ENCODE measurements at regions not wholly inside any gene's neighbourhood (a gene's known extent, or its start where the extent isn't known, plus 50 kb on each side); places are given as distances from the start of the nearest gene placed in this dataset.

DNA sequence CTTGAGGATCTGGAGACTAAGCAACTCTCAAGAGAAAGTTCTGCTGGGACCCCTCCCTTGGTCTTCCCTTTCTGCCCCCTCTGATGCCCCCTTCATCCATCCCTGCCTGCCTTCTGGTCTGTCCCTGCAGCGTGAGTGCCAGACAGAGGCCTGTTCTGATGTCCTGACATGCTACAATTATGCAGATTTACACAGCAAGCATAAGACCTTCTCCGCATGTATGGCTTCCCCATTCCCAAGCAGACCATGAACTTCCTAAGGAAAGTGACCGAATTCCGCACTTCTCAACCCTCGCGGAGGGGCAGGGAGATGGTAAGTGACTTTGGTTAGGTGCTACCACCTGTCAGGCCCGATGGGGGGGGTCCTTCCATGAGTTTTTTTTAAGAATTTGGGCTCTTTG, 150.1 kb upstream of the SDK2 start:
- Mint-ChIP-seq H3K4me1 (peaks cover 5% of the 10 kb centered on the region), H3K4me3 (no peak overlapping the region), H3K36me3 (peaks cover 4% of the 10 kb centered on the region), H3K27me3 (ENCODE audit: insufficient read depth, low read depth) (peaks cover 8% of the 10 kb centered on the region), H3K9me3 (peaks cover 5% of the 10 kb centered on the region), H3K27ac (no peak overlapping the region)
- Histone ChIP-seq H3K4me3 (no peak overlapping the region), H4K20me1 (ENCODE audit: low read depth) (no peaks in the 10 kb centered on the region), H3K27ac (no peak overlapping the region), H3F3A (ENCODE audit: low read depth) (no peaks in the 10 kb centered on the region), H3K4me1 (peaks cover 13% of the 10 kb centered on the region), H3K79me2 (ENCODE audit: low read depth) (no peaks in the 10 kb centered on the region), H3K9ac (no peak overlapping the region), H3K36me3 (no peaks in the 10 kb centered on the region), H2AFZ (replicated peaks) (no peak overlapping the region), H3K4me2 (no peak overlapping the region), H3K27me3 (no peaks in the 10 kb centered on the region), H3K9me3 (ENCODE audit: low read depth) (no peaks in the 10 kb centered on the region)
- DNase-seq (ENCODE audit: low spot score), result no peak
- TF ChIP-seq, protein P1, sequence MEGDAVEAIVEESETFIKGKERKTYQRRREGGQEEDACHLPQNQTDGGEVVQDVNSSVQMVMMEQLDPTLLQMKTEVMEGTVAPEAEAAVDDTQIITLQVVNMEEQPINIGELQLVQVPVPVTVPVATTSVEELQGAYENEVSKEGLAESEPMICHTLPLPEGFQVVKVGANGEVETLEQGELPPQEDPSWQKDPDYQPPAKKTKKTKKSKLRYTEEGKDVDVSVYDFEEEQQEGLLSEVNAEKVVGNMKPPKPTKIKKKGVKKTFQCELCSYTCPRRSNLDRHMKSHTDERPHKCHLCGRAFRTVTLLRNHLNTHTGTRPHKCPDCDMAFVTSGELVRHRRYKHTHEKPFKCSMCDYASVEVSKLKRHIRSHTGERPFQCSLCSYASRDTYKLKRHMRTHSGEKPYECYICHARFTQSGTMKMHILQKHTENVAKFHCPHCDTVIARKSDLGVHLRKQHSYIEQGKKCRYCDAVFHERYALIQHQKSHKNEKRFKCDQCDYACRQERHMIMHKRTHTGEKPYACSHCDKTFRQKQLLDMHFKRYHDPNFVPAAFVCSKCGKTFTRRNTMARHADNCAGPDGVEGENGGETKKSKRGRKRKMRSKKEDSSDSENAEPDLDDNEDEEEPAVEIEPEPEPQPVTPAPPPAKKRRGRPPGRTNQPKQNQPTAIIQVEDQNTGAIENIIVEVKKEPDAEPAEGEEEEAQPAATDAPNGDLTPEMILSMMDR (IDR thresholded peaks at IDR 0.05), result no peak
- TF ChIP-seq EZH2phosphoT487 (IDR thresholded peaks at IDR 0.05) (no peak), EZH2 (IDR thresholded peaks at IDR 0.05) (no peak)

DNA sequence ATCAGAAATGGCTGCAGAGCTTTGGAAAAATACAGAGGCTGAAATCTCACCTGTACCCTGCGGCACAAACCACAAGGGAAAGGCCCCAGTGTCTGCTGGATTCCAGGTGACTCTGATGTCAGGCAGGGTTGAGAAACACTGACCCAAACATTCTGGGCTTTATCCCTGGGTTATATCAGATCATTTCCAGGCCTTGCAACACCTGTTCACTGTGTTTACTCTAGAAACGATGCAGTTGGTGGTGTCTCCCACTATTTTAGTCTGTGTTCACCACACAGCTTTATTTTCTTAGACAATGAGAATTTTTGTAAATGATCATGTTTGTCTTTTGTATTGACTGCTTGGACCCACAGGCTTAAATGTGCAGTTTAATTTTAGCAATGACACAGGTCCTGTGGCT, 151.5 kb upstream of the SDK2 start:
- no peaks in the 10 kb centered on the region for H3K27me3 ChIP-seq
- H3K27ac ChIP-seq, result no peak overlapping the region
- no peak overlapping the region for H3K4me3 ChIP-seq
- peaks cover 13% of the 10 kb centered on the region for H3K4me1 ChIP-seq
- H3K27me3 Mint-ChIP-seq (ENCODE audit: insufficient read depth, low read depth), result peaks cover 6% of the 10 kb centered on the region
- TF ChIP-seq, protein P1 (IDR thresholded peaks at IDR 0.05), result no peak
- TF ChIP-seq EZH2phosphoT487 (IDR thresholded peaks at IDR 0.05) (no peak), EZH2 (IDR thresholded peaks at IDR 0.05) (no peak)
- no peaks in the 10 kb centered on the region for H3K36me3 ChIP-seq
- H3F3A ChIP-seq (ENCODE audit: low read depth), result no peaks in the 10 kb centered on the region
- no peak for DNase-seq (ENCODE audit: low spot score)
- H3K36me3 Mint-ChIP-seq, result no peaks in the 10 kb centered on the region
- no peak overlapping the region for H3K27ac Mint-ChIP-seq
- H3K4me1 Mint-ChIP-seq, result peaks cover 11% of the 10 kb centered on the region
- no peak overlapping the region for H3K4me2 ChIP-seq
- H3K9me3 Mint-ChIP-seq, result no peaks in the 10 kb centered on the region
- H3K4me3 Mint-ChIP-seq, result no peak overlapping the region
- H2AFZ ChIP-seq (replicated peaks), result no peak overlapping the region
- no peaks in the 10 kb centered on the region for H3K9me3 ChIP-seq (ENCODE audit: low read depth)
- no peak overlapping the region for H3K9ac ChIP-seq
- no peaks in the 10 kb centered on the region for H3K79me2 ChIP-seq (ENCODE audit: low read depth)
- H4K20me1 ChIP-seq (ENCODE audit: low read depth), result no peaks in the 10 kb centered on the region

DNA sequence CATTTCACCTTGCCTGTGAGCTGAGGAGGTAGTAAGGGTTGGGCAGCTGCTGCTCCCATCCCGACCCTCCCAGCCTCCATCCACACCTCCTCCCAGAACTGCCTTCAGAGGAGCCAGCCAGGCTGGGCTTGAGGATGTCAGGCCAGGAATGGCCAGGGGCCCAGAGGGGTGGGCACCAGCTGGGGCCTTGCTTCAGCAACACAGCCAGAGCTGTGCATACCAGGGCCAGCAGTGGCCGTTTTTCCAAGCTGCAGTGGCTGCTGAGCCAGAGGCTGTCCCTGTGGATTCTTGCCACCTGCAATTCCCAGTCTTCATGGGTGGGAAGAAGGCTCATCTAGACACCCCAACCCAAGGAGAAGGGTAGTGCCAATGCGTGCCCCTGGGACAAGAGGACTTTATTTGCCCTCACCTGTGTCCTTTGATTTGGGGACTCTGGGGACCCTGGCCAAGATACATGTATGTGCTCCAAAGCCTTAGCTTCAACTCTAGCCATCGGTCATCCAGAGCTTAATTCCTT, 153.4 kb upstream of the SDK2 start:
- H3K4me1 Mint-ChIP-seq, result peaks cover 12% of the 10 kb centered on the region
- no peak overlapping the region for H3K9ac ChIP-seq
- H3K36me3 Mint-ChIP-seq, result no peaks in the 10 kb centered on the region
- H3K9me3 ChIP-seq (ENCODE audit: low read depth), result no peaks in the 10 kb centered on the region
- no peak overlapping the region for H2AFZ ChIP-seq (replicated peaks)
- H3K27me3 Mint-ChIP-seq (ENCODE audit: insufficient read depth, low read depth), result peaks cover 6% of the 10 kb centered on the region
- no peaks in the 10 kb centered on the region for H3K27me3 ChIP-seq
- no peaks in the 10 kb centered on the region for H3K36me3 ChIP-seq
- H3K4me1 ChIP-seq, result peaks cover 8% of the 10 kb centered on the region
- no peak overlapping the region for H3K4me2 ChIP-seq
- no peaks in the 10 kb centered on the region for H3F3A ChIP-seq (ENCODE audit: low read depth)
- TF ChIP-seq EZH2 (IDR thresholded peaks at IDR 0.05), result no peak
- TF ChIP-seq, protein P1 (IDR thresholded peaks at IDR 0.05), result no peak
- no peak for TF ChIP-seq EZH2phosphoT487 (IDR thresholded peaks at IDR 0.05)
- no peak overlapping the region for H3K4me3 ChIP-seq
- H3K27ac Mint-ChIP-seq, result no peak overlapping the region
- no peak overlapping the region for H3K4me3 Mint-ChIP-seq
- no peaks in the 10 kb centered on the region for H3K9me3 Mint-ChIP-seq
- H3K79me2 ChIP-seq (ENCODE audit: low read depth), result no peaks in the 10 kb centered on the region
- DNase-seq (ENCODE audit: low spot score), result no peak
- H3K27ac ChIP-seq, result no peak overlapping the region
- H4K20me1 ChIP-seq (ENCODE audit: low read depth), result no peaks in the 10 kb centered on the region

Measured in neural progenitor cell (in vitro differentiated cells).